Prostate gland (tissue), 2 donors: ENCODE measurements at regions not wholly inside any gene's neighbourhood (a gene's known extent, or its start where the extent isn't known, plus 50 kb on each side); places are given as distances from the start of the nearest gene placed in this dataset.

Experiments used
- CTCF ChIP-seq, 4 experiments: fragments of 200-600 bp in 2 of 4; fragments of 450-650 bp in 2 of 4; sonication (generic) in 2 of 4; IDR thresholded peaks; 1 replicate in 3 of 4; 2 replicates in 1 of 4; pipeline ENCODE4 v1.5.1; 2016 to 2019; ENCODE audit warnings: antibody characterized with exemption in 4 of 4, mild to moderate bottlenecking in 2 of 4, moderate library complexity in 2 of 4
- POLR2A ChIP-seq: fragments of 450-650 bp; IDR thresholded peaks from one replicate; pipeline ENCODE4 v1.6.1; 2016; ENCODE audit warnings: antibody characterized with exemption, mild to moderate bottlenecking
- POLR2AphosphoS5 ChIP-seq: sonication (generic); formaldehyde crosslinking; IDR thresholded peaks from one replicate; pipeline ENCODE4 v1.6.1; 2017; ENCODE audit warnings: antibody characterized with exemption

- TF ChIP-seq POLR2AphosphoS5 (no peak), CTCF (IDR thresholded peaks at IDR 0.05) (no peak), POLR2A (no peak)
Measured at GRCh38 chr4:158410272-158410671, 111.4 kb upstream of the RXFP1 start.
